HG03159 (cell line): ENCODE measurements at regions not wholly inside any gene's neighbourhood (a gene's known extent, or its start where the extent isn't known, plus 50 kb on each side); places are given as distances from the start of the nearest gene placed in this dataset.
"Not testable (repeated sequence)": the region's sequence is repeated elsewhere in the genome, so short reads cannot be mapped to it uniquely, and the experiment has no call there.

Source experiments
- ATAC-seq: cut with Tn5 transposase; IDR thresholded peaks from one replicate; pipeline ENCODE4 v1.9.1; 2021; ENCODE audit warnings: mild to moderate bottlenecking, moderate library complexity; ENCODE audit not compliant: unreplicated experiment

- no peak for ATAC-seq
Measured at GRCh38 chr10:33489501-33490176, 155.2 kb upstream of the NRP1 start.

- ATAC-seq, result no peak
Measured at GRCh38 chr10:33487014-33487776, 152.7 kb upstream of the NRP1 start.

- ATAC-seq, result no peak
Measured at GRCh38 chr10:33485276-33485675, 150.8 kb upstream of the NRP1 start.

- ATAC-seq, result no peak
Measured at GRCh38 chr10:33484787-33485186, 150.3 kb upstream of the NRP1 start.

GRCh38 chr10:33483816-33484190 lies 149.3 kb upstream of the NRP1 start:
- ATAC-seq, result no peak

- ATAC-seq, result no peak
Measured at GRCh38 chr10:33483124-33483815, 148.8 kb upstream of the NRP1 start.

GRCh38 chr10:33482486-33482885 lies 148.0 kb upstream of the NRP1 start:
- no peak for ATAC-seq

- ATAC-seq, result no peak
Measured at GRCh38 chr10:33481184-33481583, 146.7 kb upstream of the NRP1 start.

- ATAC-seq, result not testable (repeated sequence)
Measured at GRCh38 chr10:33480417-33480816, 145.9 kb upstream of the NRP1 start.

- ATAC-seq, result no peak
Measured at GRCh38 chr10:33478675-33479125, 144.2 kb upstream of the NRP1 start.

GRCh38 chr10:33478089-33478674 lies 143.7 kb upstream of the NRP1 start:
- no peak for ATAC-seq

- ATAC-seq, result no peak
Measured at GRCh38 chr10:33477291-33478088, 143.0 kb upstream of the NRP1 start.

- no peak for ATAC-seq
Measured at GRCh38 chr10:33476757-33477273, 142.3 kb upstream of the NRP1 start.

GRCh38 chr10:33473688-33474087 lies 139.2 kb upstream of the NRP1 start:
- no peak for ATAC-seq

- not testable (repeated sequence) for ATAC-seq
Measured at GRCh38 chr10:33468006-33468405, 133.5 kb upstream of the NRP1 start.

- ATAC-seq, result no peak
Measured at GRCh38 chr10:33465747-33466146, 131.3 kb upstream of the NRP1 start.

- ATAC-seq, result no peak
Measured at GRCh38 chr10:33463011-33463410, 128.5 kb upstream of the NRP1 start.

GRCh38 chr10:33461295-33461640 lies 126.8 kb upstream of the NRP1 start:
- ATAC-seq, result no peak

GRCh38 chr10:33460505-33461294 lies 126.2 kb upstream of the NRP1 start:
- ATAC-seq, result no peak

GRCh38 chr10:33459602-33460001 lies 125.1 kb upstream of the NRP1 start:
- ATAC-seq, result no peak
